Esophagus mucosa (tissue), 1 donor: ENCODE measurements at regions not wholly inside any gene's neighbourhood (a gene's known extent, or its start where the extent isn't known, plus 50 kb on each side); places are given as distances from the start of the nearest gene placed in this dataset.
"Not testable (repeated sequence)": the region's sequence is repeated elsewhere in the genome, so short reads cannot be mapped to it uniquely, and the experiment has no call there.

Experiments
- ATAC-seq: fragments of 200-7000 bp; cut with Tn5 transposase; one replicate; pipeline ENCODE4 v1.9.1; 2020
- donor health status: DM: yes; HTN: yes; CAD: no.

DNA sequence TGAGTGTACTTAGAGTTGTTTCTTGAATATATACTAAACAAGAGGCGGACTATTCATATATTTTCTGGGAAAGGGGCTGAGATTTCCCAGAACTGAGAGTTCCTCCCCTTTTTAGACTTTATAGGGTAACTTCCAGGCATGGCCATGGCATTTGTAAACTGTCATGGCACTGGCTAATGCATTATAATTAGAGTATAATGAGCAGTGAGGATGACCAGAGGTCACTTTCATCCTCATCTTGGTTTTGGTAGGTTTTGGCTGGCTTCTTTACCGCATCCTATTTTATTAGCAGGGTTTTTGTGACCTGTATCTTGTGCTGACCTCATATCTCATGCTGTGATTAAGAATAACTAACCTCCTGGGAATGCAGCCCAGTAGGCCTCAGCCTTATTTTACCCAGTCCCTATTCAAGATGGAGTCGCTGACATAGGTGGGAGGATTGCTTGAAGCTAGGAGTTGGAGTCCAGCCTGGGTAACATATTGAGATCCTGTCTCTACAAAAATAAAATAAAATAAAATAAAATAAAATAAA lies 91.4 kb downstream of the MOBP start:
- no peak for ATAC-seq

DNA sequence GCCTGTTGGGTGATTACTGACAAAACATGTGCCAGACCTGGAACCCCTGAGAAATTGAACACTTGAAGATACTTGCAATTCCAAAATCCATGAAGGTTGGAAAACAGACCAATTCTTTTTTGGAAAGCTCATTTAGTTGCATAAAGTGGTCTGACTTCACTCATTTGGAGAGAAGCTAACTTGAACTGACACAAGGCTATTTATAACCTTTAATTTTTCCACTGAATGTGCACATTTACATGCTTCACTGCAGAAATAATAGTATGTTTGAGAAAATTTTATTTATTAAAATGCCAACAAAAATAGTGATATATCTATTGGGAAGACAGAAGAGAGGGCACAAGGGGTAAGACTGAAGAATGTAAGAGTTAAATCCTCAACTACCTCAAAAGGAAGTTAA lies 92.1 kb downstream of the MOBP start:
- no peak for ATAC-seq

DNA sequence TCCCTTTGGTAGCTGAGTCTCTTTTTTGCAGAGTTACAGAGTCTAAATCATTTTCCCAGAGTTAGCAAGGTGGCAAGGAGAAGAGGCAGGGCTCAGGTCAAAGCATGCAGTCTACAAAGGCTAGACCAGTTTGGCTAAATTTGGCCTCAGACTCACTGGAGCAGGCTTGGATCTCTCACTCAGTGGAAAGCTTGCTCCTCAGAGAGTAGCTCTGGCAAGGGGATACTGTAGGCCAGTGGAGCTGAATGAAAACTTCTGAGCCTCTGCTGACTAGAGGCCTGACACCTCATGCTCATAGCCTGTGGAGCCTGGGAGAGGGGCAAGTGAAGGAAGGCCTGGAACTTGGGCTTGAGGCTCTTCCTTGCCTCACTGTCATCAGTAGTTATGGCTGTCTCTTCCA lies 101.0 kb downstream of the MOBP start:
- no peak for ATAC-seq

DNA sequence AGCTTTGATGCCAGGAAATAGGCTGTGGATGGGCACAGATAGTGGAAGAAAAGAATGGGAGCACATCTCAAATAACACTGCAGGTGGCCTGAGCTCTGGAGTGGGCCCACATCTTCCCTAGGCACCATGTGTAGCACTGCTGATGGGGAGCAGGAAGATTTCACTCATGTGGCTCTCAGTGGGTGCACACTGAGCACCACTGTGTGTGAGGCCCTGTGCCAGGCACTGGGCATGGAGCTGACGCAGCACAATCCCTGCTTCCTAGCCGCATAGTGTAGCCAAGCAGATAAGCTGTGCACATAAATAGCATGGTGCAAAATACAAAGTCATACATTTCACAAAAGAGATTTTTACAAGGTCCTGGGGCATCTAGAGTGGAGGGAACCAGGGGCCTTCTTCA lies 101.6 kb downstream of the MOBP start:
- ATAC-seq, result no peak

DNA sequence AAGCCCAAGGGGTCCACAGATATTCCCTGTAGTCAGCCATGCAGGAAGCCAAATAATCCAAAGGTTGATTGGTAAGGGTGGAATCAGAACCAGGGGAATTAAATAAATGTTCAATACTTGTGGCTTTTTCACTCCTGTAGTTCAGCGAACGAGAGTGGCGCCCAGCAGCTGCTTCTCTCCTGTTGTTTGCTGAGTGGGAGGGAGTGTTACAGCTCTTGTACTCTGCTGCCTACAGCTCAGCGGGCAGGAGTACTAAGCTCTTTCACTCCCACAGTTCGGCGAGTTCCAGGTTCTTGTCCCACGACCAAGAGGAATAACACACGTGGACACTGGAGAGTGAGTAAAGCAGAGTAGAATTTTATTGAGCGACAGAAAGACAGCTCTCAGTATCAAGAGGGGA lies 105.9 kb downstream of the MOBP start:
- ATAC-seq, result no peak

- no peak for ATAC-seq
Observed at GRCh38 chr3:39577541-39577940, 110.1 kb downstream of the MOBP start.

DNA sequence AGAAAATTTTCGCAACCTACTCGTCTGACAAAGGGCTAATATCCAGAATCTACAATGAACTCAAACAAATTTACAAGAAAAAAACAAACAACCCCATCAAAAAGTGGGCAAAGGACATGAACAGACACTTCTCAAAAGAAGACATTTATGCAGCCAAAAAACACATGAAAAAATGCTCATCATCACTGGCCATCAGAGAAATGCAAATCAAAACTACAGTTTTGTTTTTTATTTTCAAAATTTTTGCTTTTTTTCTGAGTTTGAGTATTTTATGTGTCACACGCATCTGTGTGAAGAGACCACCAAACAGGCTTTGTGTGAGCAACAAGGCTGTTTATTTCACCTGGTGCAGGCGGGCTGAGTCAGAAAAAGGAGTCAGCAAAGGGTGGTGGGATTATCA lies 118.7 kb downstream of the MOBP start:
- ATAC-seq, result not testable (repeated sequence)

GRCh38 chr3:39587113-39587512 lies 119.6 kb downstream of the MOBP start:
- no peak for ATAC-seq

DNA sequence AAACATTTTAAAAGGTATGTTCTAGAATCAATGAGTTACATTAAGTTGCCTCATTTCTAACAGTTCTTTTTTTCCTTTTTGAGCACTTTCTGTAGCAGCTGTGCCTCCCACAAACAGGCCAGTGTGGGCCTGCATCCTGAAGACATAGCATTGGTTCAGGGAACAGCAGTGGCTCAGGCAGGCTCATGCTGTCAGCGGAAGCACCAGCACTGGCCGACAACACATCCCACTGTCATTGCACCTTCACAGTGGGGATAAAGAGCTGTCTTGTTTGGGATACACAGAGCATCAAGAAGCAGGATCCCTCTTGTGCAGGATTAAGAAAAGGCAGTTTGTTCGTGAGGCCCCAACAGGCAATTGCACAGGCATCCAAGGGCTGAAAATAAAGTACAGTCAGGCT lies 123.3 kb downstream of the MOBP start:
- no peak for ATAC-seq

DNA sequence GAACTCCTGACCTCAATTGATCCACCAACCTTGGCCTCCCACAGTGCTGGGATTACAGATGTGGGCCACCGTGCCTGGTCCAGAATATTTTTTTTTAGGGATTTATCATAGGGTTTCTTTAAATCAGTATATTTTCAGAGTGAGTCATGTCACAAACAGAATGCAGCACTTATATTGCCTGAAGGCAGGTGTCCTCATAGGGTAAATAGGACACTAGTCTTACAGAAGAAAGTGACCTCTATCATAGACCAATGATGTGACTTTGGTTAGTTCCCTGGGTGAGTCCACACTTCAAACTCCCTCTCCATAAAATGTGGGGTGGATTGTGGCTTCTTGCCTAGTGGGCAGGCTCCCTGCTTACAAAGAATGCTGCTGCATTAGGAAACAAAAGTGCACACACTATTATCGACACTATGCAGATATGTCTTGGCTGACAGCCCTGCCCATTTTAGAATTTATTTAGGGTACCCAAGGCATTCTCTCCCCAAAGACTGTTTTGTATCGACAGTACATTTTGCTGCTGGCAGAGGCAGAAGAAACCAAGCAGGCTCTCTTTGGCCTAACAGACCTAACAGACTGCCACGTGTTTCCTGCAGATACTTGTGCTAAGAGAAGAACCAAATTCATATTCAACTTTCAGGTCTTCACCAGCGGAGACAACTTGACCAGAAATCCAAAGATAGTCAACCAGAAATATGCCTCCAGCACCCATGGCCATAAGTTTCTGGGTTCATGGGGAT lies 125.0 kb downstream of the MOBP start:
- no peak for ATAC-seq

DNA sequence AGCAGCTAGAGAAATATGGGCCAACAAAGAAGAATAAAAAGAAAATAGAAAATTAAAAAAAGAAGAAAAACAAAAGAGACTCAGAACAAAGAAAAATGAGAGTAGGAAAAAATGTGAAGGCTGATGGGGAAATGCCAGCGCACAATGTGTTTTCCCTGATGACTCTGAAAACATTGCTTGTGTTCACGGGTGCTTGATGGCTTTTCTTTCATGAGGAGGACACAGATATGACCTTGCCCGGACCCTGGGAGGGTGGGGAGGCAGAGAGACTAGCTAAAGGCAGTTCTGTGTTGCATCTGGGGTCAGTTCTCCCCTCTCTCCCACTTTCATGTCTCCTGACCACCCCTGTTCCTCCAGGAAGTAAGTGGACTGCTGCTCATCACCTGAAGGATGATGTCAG lies 125.9 kb downstream of the MOBP start:
- no peak for ATAC-seq

GRCh38 chr3:39601241-39601640 lies 133.8 kb downstream of the MOBP start:
- ATAC-seq, result no peak

DNA sequence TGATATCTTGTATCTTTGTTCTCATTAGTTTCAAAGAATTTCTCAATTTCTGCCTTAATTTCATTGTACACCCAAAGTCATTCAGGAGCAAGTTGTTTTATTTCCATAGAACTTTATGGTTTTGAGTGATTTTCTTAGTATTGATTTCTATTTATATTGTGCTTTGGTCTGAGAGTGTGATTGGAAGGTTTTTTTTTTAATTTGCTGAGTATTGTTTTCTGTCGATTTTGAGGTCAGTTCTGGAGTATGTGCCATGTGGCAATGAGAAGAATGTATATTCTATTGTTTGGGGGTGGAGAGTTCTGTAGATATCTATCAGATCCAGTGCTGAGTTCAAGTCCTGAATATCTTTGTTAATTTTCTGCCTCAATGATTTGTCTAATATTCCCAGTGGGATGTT lies 138.4 kb downstream of the MOBP start:
- ATAC-seq, result no peak

DNA sequence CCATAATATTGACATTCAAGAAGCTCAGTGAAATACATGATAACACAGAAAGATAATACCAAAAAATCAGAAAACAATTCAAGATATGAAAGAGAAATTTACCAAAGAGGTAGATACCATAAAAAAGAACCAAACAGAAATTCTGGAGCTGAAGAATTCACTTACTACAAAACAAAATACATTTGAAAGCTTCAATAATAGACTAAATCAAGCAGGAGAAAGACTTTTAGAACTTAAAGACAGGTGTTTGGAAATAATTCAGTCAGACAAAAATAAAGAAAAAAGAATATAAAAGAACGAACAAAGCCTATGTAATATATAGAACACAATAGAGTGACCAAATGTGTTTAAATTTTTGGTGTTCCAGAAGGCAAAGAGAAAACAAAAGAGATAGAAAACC lies 158.7 kb downstream of the MOBP start:
- ATAC-seq, result no peak

GRCh38 chr3:39631136-39631535 lies 163.7 kb downstream of the MOBP start:
- no peak for ATAC-seq

DNA sequence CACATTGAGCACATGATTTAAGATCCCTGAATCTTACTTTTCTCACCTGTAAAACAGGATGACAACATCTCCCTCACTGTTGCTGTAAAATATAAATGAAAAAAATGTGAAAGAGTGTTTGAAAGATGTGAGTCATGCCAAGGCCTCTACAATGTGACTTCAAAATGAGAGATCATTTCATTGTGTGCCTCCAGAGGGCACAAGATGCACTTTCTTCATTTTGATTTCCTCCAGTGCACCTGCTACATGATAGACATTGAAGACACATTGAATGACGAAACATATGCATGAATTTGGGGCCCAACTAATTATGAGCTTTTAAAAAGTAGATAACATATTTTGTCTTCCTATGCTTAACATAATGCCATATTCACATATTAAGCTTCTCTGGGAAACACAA lies 170.3 kb downstream of the MOBP start:
- peak; percentile 53 for ATAC-seq

GRCh38 chr3:39638301-39638700 lies 170.8 kb downstream of the MOBP start:
- peak; percentile 31 for ATAC-seq

DNA sequence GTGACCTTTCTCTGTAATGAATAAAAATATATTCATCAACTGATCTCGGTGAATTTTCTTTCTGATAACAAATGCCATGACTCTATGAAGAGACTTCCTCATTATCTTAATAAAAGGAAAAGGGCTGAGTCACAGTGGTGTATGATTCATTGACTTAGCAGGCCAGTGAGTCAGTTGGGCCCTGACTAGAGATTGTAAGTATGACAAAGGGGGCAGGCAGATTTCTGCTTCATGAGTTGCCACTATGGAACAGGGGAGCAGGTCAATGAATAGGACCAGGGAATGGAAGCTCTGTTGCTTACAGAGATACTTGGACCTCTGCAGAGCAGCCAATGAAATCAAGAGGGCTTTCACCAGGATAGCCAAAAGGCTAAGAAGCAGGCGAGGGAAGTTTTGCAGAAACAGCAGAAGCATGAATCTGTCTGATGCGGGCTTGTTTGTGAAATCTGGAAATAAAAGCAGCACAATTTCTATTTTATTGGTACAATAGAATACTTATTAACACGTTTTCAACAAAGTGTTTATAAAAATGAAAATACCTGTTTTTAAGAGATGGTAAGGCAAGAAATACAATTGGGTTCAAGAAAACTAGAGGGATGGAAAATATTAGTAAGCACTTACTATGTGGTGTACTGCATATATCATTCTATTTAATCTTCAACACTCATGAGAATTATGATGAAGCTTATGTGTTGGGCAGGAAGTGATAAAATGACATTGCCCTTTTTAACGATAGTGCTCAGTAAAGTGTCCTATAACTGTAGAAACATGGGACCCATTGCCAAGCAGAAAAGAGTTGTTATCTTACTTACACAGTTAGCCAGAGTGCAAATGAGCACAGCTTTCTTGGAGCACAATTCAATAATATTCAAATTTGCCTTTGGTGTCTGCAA lies 169.8 kb upstream of the MYRIP start:
- peak; percentile 95 for ATAC-seq

- ATAC-seq, result no peak
Observed at GRCh38 chr3:39641274-39641673, 168.1 kb upstream of the MYRIP start.

DNA sequence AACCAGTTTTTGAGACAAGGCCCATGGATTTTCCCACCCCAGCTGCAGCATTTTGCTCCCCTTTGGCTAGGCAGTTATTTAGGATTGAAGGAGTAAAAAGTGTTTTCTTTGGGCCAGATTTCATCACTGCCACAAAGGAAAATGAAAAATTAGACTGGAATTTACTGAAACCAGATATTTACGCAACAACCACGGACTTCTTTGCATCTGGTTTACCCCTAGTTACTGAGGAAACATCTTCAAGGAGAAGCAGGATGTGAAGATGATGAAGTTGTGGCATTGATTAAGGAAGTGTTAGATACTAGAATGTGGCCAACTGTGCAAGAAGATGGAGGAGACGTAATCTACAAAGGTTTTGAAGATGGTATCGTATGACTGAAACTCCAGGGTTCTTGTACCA lies 165.2 kb upstream of the MYRIP start:
- ATAC-seq, result no peak

DNA sequence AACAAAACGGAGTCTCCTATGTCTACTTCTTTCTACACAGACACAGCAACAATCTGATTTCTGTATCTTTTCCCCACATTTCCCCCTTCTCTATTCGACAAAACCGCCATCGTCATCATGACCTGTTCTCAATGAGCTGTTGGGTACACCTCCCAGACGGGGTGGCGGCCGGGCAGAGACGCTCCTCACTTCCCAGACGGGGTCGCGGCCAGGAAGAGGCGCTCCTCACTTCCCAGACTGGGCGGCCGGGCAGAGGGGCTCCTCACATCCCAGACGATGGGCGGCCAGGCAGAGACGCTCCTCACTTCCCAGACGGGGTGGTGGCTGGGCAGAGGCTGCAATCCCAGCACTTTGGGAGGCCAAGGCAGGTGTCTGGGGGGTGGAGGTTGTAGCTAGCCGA lies 158.2 kb upstream of the MYRIP start:
- ATAC-seq, result not testable (repeated sequence)

DNA sequence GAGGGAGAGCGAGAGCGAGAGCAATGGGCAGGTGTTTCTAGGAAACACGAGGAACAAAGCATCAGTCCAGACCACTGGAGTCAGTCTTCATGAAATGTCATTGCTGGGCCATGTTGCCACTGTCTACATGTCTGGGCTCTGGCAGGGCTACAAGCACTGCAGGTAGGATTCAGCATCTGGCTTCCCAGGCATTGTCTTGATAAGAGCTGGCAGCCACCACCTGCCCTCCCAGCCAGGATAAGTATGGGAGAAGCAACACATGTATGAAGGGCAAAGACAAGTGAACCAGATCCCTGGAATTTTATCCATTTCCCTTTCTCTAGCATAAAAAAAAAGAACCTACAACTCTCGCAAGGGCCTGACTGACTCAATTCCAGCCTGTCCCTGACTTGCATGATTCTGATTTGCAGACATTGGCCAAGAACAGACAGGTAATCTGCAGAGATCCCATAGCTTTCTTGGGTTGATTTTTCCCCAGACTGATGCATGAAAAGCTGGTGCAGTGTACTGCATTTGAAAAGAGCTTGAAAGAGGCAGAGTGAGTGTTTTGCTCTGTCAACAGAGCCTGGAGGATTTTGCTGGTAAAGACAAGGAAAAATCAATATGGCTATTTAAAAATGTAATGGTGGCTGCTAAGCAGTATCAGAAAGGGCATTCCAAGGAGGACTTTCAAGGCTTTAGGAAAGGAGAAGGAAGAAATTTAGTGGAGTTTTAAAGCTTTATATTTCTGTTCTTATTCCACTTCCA lies 157.2 kb upstream of the MYRIP start:
- ATAC-seq, result no peak

GRCh38 chr3:39655718-39656117 lies 153.7 kb upstream of the MYRIP start:
- not testable (repeated sequence) for ATAC-seq
